IMR-90 (cell line): ENCODE measurements at regions not wholly inside any gene's neighbourhood (a gene's known extent, or its start where the extent isn't known, plus 50 kb on each side); places are given as distances from the start of the nearest gene placed in this dataset.

Source experiments
- ATAC-seq: fragments of 200-7000 bp; cut with Tn5 transposase; 2 replicates; pipeline ENCODE4 v1.9.1; 2020; ENCODE audit warnings: low read depth, mild to moderate bottlenecking, moderate library complexity
- BruUV-seq: library from RNA; stranded (reverse); fragments of 400-500 nt; replicated peaks from 2 replicates; lab custom pipeline; 2021; lab: Mats Ljungman, UMichigan
- CTCF ChIA-PET: fragments of 300-600 bp; formaldehyde crosslinking; extraction: SDS; loops from one replicate; lab custom pipeline; 2021; ENCODE audit warnings: antibody characterized with exemption; lab: Yijun Ruan, JAX
- POLR2A ChIA-PET: fragments of 300-600 bp; sonication (Branson Sonifier 250); formaldehyde crosslinking; loops from one replicate; lab custom pipeline; 2022; ENCODE audit warnings: antibody characterized with exemption; ENCODE audit not compliant: unreplicated experiment; lab: Charles Lee
- DNase-seq: peaks from one replicate; pipeline ENCODE4 v3.0.0; 2013
- H2AFZ ChIP-seq: replicated peaks from 2 replicates; pipeline ENCODE3; 2013; ENCODE audit warnings: low read length, mild to moderate bottlenecking; ENCODE audit not compliant: poor library complexity
- H2AK5ac ChIP-seq: 2 replicates; pipeline ENCODE4 v1.6.1; 2013; ENCODE audit warnings: low read depth, low read length, inconsistent platforms
- H2AK9ac ChIP-seq: replicated peaks from 2 replicates; pipeline ENCODE3; 2013; ENCODE audit warnings: mild to moderate bottlenecking, low read depth, low read length, moderate library complexity; ENCODE audit not compliant: poor library complexity
- H2BK120ac ChIP-seq: 2 replicates; pipeline ENCODE4 v1.6.1; 2013; ENCODE audit warnings: low read depth, low read length, inconsistent platforms
- H2BK15ac ChIP-seq: 3 replicates; pipeline ENCODE4 v1.6.1; 2013; ENCODE audit warnings: low read depth, low read length, inconsistent platforms
- H2BK20ac ChIP-seq: 2 replicates; pipeline ENCODE4 v1.6.1; 2013; ENCODE audit warnings: low read depth, mild to moderate bottlenecking, inconsistent platforms, low read length, moderate library complexity
- H2BK5ac ChIP-seq: 2 replicates; pipeline ENCODE4 v1.6.1; 2013; ENCODE audit warnings: mild to moderate bottlenecking, low read depth, low read length, inconsistent platforms; ENCODE audit not compliant: poor library complexity, severe bottlenecking
- H3K14ac ChIP-seq: replicated peaks from 2 replicates; pipeline ENCODE4 v1.6.1; 2013; ENCODE audit warnings: low read depth, low read length, inconsistent platforms
- H3K18ac ChIP-seq: 2 replicates; pipeline ENCODE4 v1.6.1; 2013; ENCODE audit warnings: low read depth, low read length, control low read depth
- H3K23ac ChIP-seq: 2 replicates; pipeline ENCODE4 v1.6.1; 2013; ENCODE audit warnings: low read depth, low read length, inconsistent platforms
- H3K27ac ChIP-seq: 2 replicates; pipeline ENCODE4 v1.5.1; 2013; ENCODE audit warnings: mild to moderate bottlenecking, control low read depth, low read length; ENCODE audit not compliant: insufficient read depth
- H3K27me3 ChIP-seq: 2 replicates; pipeline ENCODE4 v1.6.1; 2013; ENCODE audit warnings: low read length; ENCODE audit not compliant: control insufficient read depth, insufficient read depth
- H3K36me3 ChIP-seq: 2 replicates; pipeline ENCODE4 v1.6.1; 2013; ENCODE audit warnings: low read length, mixed read lengths; ENCODE audit not compliant: control insufficient read depth, insufficient read depth
- H3K4ac ChIP-seq: 2 replicates; pipeline ENCODE4 v1.6.1; 2013; ENCODE audit warnings: low read depth, low read length, inconsistent platforms
- H3K4me1 ChIP-seq: 2 replicates; pipeline ENCODE4 v1.6.1; 2013; ENCODE audit warnings: low read length, mixed read lengths; ENCODE audit not compliant: control insufficient read depth, insufficient read depth
- H3K4me2 ChIP-seq: 2 replicates; pipeline ENCODE4 v1.6.1; 2013; ENCODE audit warnings: low read depth, mild to moderate bottlenecking, control low read depth, low read length, moderate library complexity
- H3K4me3 ChIP-seq: 2 replicates; pipeline ENCODE4 v1.5.1; 2013; ENCODE audit warnings: low read depth, mild to moderate bottlenecking, control low read depth, low read length, moderate library complexity; ENCODE audit not compliant: insufficient read depth
- H3K56ac ChIP-seq: 2 replicates; pipeline ENCODE4 v1.6.1; 2013; ENCODE audit warnings: low read length, inconsistent platforms; ENCODE audit not compliant: insufficient read depth; ENCODE audit errors: extremely low read depth
- H3K79me1 ChIP-seq, 2 experiments: 2 replicates each; pipeline ENCODE4 v1.6.1; 2013; ENCODE audit warnings: low read length in 2 of 2, inconsistent platforms in 1 of 2, low read depth in 1 of 2
- H3K9ac ChIP-seq: 2 replicates; pipeline ENCODE4 v1.6.1; 2013; ENCODE audit warnings: low read depth, low read length, control low read depth
- H3K9me1 ChIP-seq: 2 replicates; pipeline ENCODE4 v1.6.1; 2013; ENCODE audit warnings: low read length, inconsistent platforms; ENCODE audit not compliant: insufficient read depth
- H3K9me3 ChIP-seq: 2 replicates; pipeline ENCODE4 v1.6.1; 2013; ENCODE audit warnings: low read length; ENCODE audit not compliant: control insufficient read depth, insufficient read depth
- H4K20me1 ChIP-seq: 2 replicates; pipeline ENCODE4 v1.6.1; 2013; ENCODE audit warnings: low read length, inconsistent platforms; ENCODE audit not compliant: insufficient read depth
- H4K5ac ChIP-seq: 2 replicates; pipeline ENCODE4 v1.6.1; 2013; ENCODE audit warnings: mild to moderate bottlenecking, low read depth, low read length, control low read depth
- H4K8ac ChIP-seq, 2 experiments: 2 replicates each; pipeline ENCODE4 v1.6.1; 2013; ENCODE audit warnings: low read depth in 2 of 2, low read length in 2 of 2, control low read depth in 1 of 2, inconsistent platforms in 1 of 2
- H4K91ac ChIP-seq: 2 replicates; pipeline ENCODE4 v1.6.1; 2013; ENCODE audit warnings: low read depth, low read length, inconsistent platforms; ENCODE audit not compliant: insufficient read depth
- BHLHE40 ChIP-seq: fragments of 150-350 bp; IDR thresholded peaks from 2 replicates; pipeline ENCODE4 v1.6.1; 2016; ENCODE audit warnings: mild to moderate bottlenecking, low read depth, low read length
- CEBPB ChIP-seq: IDR thresholded peaks from 2 replicates; pipeline ENCODE4 v1.6.1; 2012; ENCODE audit warnings: low read depth, low read length, improper control_type of control experiment
- CHD1 ChIP-seq: IDR thresholded peaks from 2 replicates; pipeline ENCODE4 v1.6.1; 2012; ENCODE audit warnings: low read depth, low read length, improper control_type of control experiment
- FOS ChIP-seq: fragments of 150-350 bp; IDR thresholded peaks from 2 replicates; pipeline ENCODE4 v1.6.1; 2016; ENCODE audit warnings: low read depth, low read length
- MAFK ChIP-seq: IDR thresholded peaks from 2 replicates; pipeline ENCODE4 v1.6.1; 2012; ENCODE audit warnings: low read depth, low read length, improper control_type of control experiment
- MAZ ChIP-seq: IDR thresholded peaks from 2 replicates; pipeline ENCODE4 v1.6.1; 2012; ENCODE audit warnings: low read depth, mild to moderate bottlenecking, low read length, improper control_type of control experiment, moderate library complexity, borderline replicate concordance
- MXI1 ChIP-seq: IDR thresholded peaks from 2 replicates; pipeline ENCODE4 v1.6.1; 2012; ENCODE audit warnings: low read depth, mild to moderate bottlenecking, low read length, moderate library complexity, borderline replicate concordance
- NFE2L2 ChIP-seq: fragments of 150-350 bp; IDR thresholded peaks from 2 replicates; pipeline ENCODE4 v1.6.1; 2016; ENCODE audit warnings: low read depth, mild to moderate bottlenecking, low read length
- RAD21 ChIP-seq: IDR thresholded peaks from 2 replicates; pipeline ENCODE4 v1.6.1; 2012; ENCODE audit warnings: low read length, improper control_type of control experiment
- RCOR1 ChIP-seq: IDR thresholded peaks from 2 replicates; pipeline ENCODE4 v1.6.1; 2012; ENCODE audit warnings: mild to moderate bottlenecking, low read length, improper control_type of control experiment; ENCODE audit not compliant: insufficient replicate concordance
- RFX5 ChIP-seq: IDR thresholded peaks from 2 replicates; pipeline ENCODE4 v1.8.0; 2012; ENCODE audit warnings: low read depth, mild to moderate bottlenecking, low read length, moderate library complexity
- WGBS, 2 experiments: methylation state at CpG; one replicate each; pipeline versions ENCODE4 v1.1.5 to v1.1.7; 2013; ENCODE audit warnings: missing lambda C conversion rate in 2 of 2; ENCODE audit not compliant: insufficient read length in 1 of 2; ENCODE audit errors: extremely low coverage in 2 of 2; 5-methylcytosine and 5-hydroxymethylcytosine counted together
- dilution Hi-C: fragments of 300-500 bp; cut with HindIII; formaldehyde crosslinking; loops from one replicate; pipeline ENCODE4 v1.14.3; 2018; ENCODE audit warnings: low sequenced_read_pairs; ENCODE audit not compliant: unreplicated experiment
- in situ Hi-C: fragments of 300-500 bp; cut with MboI; formaldehyde crosslinking; loops from 3 replicates; pipeline ENCODE4 v1.14.3; 2019; ENCODE audit warnings: low sequenced_read_pairs, inconsistent platforms, mixed read lengths
- intact Hi-C: fragments of 100-400 bp; cut with micrococcal nuclease; formaldehyde crosslinking; loops from 2 replicates; pipeline ENCODE4 v1.10.0; 2022
- TF ChIP-seq, protein P1 (sequence below): fragments of 150-350 bp; IDR thresholded peaks from 2 replicates; pipeline ENCODE4 v1.6.1; 2016; ENCODE audit warnings: low read depth, mild to moderate bottlenecking, low read length, moderate library complexity, borderline replicate concordance
- TF ChIP-seq, protein P2 (sequence below): conservative IDR thresholded peaks from 2 replicates; pipeline ENCODE4 v1.5.1; 2012; ENCODE audit warnings: mild to moderate bottlenecking, low read depth, low read length, improper control_type of control experiment
- TF ChIP-seq, protein P3 (sequence below): fragments of 150-350 bp; IDR thresholded peaks from 2 replicates; pipeline ENCODE4 v1.6.1; 2017; ENCODE audit warnings: mild to moderate bottlenecking, antibody characterized with exemption, low read length, low read depth

DNA sequence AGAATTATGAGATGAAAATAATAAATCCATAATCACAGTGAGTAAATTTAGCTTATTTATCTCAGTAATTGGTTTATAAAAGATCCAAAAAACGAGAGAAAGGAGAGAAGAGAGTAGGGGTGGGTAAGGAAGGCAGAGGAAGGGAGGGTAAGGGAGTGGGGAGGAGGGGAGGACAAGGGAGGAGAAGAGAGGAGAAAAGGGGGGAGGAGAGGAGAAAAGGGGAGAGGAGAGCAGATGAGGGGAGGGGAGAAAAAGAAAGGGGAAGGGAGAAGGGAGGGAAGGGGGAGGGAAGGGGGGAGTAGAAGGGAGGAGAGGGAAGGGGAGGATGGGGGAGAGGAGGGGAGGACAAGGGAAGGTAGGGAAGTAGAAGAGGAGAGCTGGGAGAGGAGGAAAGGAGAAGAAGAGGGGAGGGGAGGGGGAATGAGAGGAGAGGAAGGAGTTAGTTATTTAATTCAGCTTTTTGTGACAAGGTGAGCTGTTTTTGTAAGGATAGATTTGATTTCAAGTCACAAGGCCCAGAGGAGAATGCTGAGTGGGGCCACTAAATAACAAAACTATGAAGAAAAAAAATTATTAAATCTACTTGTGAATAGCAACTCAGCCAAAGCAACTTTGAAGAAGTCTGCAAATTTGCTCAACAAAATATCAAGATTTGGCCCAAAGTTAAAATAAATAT, 454.3 kb downstream of the ARAP2 start:
- Histone ChIP-seq H3K4me2 (no peak overlapping the region), H3K56ac (no peak overlapping the region), H2AK9ac (no peak overlapping the region), H3K9me3 (no peaks in the 10 kb centered on the region), H4K20me1 (no peaks in the 10 kb centered on the region), H2BK120ac (no peak overlapping the region), H3K9ac (no peak overlapping the region), H3K4ac (no peak overlapping the region), H2BK15ac (no peak overlapping the region), H3K27ac (no peak overlapping the region), H3K14ac (no peak overlapping the region), H3K36me3 (no peaks in the 10 kb centered on the region), H3K4me3 (no peak overlapping the region), H3K18ac (no peak overlapping the region), H4K91ac (no peak overlapping the region), H3K79me1 (no peaks in the 10 kb centered on the region), H3K23ac (no peak overlapping the region), H4K5ac (no peak overlapping the region), H3K9me1 (no peaks in the 10 kb centered on the region), H3K4me1 (no peaks in the 10 kb centered on the region), H2AK5ac (no peak overlapping the region), H3K27me3 (no peaks in the 10 kb centered on the region), H4K8ac (no peak overlapping the region), H2BK5ac (no peak overlapping the region), H2AFZ (no peak overlapping the region), H2BK20ac (no peak overlapping the region)
- intact Hi-C loops, result no loop called here
- no TSS peak for BruUV-seq
- DNase-seq (no peak), ATAC-seq (no peak)
- ChIA-PET CTCF (no interaction called here), POLR2A (no interaction called here)
- TF ChIP-seq NFE2L2 (no peak), MAZ (no peak), CHD1 (no peak), FOS (no peak), CEBPB (no peak), RAD21 (no peak), RCOR1 (no peak), MAFK (no peak), RFX5 (no peak), BHLHE40 (no peak), MXI1 (no peak)
- TF ChIP-seq, protein P1, sequence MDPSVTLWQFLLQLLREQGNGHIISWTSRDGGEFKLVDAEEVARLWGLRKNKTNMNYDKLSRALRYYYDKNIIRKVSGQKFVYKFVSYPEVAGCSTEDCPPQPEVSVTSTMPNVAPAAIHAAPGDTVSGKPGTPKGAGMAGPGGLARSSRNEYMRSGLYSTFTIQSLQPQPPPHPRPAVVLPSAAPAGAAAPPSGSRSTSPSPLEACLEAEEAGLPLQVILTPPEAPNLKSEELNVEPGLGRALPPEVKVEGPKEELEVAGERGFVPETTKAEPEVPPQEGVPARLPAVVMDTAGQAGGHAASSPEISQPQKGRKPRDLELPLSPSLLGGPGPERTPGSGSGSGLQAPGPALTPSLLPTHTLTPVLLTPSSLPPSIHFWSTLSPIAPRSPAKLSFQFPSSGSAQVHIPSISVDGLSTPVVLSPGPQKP, result no peak
- TF ChIP-seq, protein P2, sequence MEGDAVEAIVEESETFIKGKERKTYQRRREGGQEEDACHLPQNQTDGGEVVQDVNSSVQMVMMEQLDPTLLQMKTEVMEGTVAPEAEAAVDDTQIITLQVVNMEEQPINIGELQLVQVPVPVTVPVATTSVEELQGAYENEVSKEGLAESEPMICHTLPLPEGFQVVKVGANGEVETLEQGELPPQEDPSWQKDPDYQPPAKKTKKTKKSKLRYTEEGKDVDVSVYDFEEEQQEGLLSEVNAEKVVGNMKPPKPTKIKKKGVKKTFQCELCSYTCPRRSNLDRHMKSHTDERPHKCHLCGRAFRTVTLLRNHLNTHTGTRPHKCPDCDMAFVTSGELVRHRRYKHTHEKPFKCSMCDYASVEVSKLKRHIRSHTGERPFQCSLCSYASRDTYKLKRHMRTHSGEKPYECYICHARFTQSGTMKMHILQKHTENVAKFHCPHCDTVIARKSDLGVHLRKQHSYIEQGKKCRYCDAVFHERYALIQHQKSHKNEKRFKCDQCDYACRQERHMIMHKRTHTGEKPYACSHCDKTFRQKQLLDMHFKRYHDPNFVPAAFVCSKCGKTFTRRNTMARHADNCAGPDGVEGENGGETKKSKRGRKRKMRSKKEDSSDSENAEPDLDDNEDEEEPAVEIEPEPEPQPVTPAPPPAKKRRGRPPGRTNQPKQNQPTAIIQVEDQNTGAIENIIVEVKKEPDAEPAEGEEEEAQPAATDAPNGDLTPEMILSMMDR, result no peak
- TF ChIP-seq, protein P3, sequence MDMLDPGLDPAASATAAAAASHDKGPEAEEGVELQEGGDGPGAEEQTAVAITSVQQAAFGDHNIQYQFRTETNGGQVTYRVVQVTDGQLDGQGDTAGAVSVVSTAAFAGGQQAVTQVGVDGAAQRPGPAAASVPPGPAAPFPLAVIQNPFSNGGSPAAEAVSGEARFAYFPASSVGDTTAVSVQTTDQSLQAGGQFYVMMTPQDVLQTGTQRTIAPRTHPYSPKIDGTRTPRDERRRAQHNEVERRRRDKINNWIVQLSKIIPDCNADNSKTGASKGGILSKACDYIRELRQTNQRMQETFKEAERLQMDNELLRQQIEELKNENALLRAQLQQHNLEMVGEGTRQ, result no peak
- no CpG with 5 or more reads among the region's 1 CpG for WGBS, 2 experiments
- dilution Hi-C loops, result no loop called here
- in situ Hi-C loops, result no loop called here
